ENCODE measurements at regions not wholly inside any gene's neighbourhood (a gene's known extent, or its start where the extent isn't known, plus 50 kb on each side); places are given as distances from the start of the nearest gene placed in this dataset.

DNA sequence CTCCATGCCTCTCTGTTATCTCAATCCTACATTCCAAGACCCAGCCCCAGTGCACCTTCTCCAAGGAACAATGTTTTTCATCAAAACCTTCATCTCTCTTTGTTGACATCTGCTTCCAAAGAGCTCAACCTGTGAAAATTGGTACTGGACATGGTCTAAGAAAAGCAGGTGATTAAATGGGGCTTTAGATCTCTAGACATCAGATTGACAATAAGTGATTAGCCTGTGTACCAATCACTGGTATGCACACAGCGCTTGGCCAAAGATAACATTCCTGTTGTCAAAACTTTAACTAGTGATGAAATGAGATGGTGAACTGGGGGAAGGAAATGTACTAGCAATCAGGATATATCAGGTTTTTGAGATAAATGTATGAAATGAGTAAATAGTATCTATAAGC is 183.3 kb downstream of the TDRD15 start:
- no peak for ATAC-seq
- Histone ChIP-seq H3K27me3 (ENCODE audit: control insufficient read depth, insufficient read depth, low read length) (no peaks in the 10 kb centered on the region), H3K36me3 (ENCODE audit: control insufficient read depth, insufficient read depth, low read length) (no peaks in the 10 kb centered on the region), H3K27ac (ENCODE audit: low read length) (no peak overlapping the region), H3K9me3 (ENCODE audit: control insufficient read depth, insufficient read depth, low read depth, low read length) (no peaks in the 10 kb centered on the region), H3K4me1 (ENCODE audit: control insufficient read depth, insufficient read depth, low read length) (no peaks in the 10 kb centered on the region), H3K4me3 (ENCODE audit: low read depth in 2 of 2, low read length in 2 of 2) (no peak overlapping the region)
- intact Hi-C loops (cut with micrococcal nuclease; ENCODE audit: unreplicated experiment): no loop called here
- in situ Hi-C loops (cut with HindIII; ENCODE audit: low pct_unique_long_range_greater_than_20kb, low sequenced_read_pairs): no loop called here
- no TSS peak for BruUV-seq (replicated peaks)
- no peak for DNase-seq (ENCODE audit: low read depth, low spot score)
- ChIA-PET CTCF (no interaction called here), POLR2A (no interaction called here)
- TF ChIP-seq, protein P1, sequence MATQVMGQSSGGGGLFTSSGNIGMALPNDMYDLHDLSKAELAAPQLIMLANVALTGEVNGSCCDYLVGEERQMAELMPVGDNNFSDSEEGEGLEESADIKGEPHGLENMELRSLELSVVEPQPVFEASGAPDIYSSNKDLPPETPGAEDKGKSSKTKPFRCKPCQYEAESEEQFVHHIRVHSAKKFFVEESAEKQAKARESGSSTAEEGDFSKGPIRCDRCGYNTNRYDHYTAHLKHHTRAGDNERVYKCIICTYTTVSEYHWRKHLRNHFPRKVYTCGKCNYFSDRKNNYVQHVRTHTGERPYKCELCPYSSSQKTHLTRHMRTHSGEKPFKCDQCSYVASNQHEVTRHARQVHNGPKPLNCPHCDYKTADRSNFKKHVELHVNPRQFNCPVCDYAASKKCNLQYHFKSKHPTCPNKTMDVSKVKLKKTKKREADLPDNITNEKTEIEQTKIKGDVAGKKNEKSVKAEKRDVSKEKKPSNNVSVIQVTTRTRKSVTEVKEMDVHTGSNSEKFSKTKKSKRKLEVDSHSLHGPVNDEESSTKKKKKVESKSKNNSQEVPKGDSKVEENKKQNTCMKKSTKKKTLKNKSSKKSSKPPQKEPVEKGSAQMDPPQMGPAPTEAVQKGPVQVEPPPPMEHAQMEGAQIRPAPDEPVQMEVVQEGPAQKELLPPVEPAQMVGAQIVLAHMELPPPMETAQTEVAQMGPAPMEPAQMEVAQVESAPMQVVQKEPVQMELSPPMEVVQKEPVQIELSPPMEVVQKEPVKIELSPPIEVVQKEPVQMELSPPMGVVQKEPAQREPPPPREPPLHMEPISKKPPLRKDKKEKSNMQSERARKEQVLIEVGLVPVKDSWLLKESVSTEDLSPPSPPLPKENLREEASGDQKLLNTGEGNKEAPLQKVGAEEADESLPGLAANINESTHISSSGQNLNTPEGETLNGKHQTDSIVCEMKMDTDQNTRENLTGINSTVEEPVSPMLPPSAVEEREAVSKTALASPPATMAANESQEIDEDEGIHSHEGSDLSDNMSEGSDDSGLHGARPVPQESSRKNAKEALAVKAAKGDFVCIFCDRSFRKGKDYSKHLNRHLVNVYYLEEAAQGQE (IDR thresholded peaks at IDR 0.05; ENCODE audit: insufficient read depth in 1 of 2, low read depth in 2 of 2, low read length in 1 of 2): no peak

- Histone ChIP-seq H3K4me3 (ENCODE audit: low read depth in 2 of 2, low read length in 2 of 2) (no peak overlapping the region), H3K27ac (ENCODE audit: low read length) (no peak overlapping the region), H3K36me3 (ENCODE audit: control insufficient read depth, insufficient read depth, low read length) (no peaks in the 10 kb centered on the region), H3K27me3 (ENCODE audit: control insufficient read depth, insufficient read depth, low read length) (no peaks in the 10 kb centered on the region), H3K9me3 (ENCODE audit: control insufficient read depth, insufficient read depth, low read depth, low read length) (no peaks in the 10 kb centered on the region), H3K4me1 (ENCODE audit: control insufficient read depth, insufficient read depth, low read length) (no peaks in the 10 kb centered on the region)
- ATAC-seq (no peak), DNase-seq (ENCODE audit: low read depth, low spot score) (no peak)
- no peak for TF ChIP-seq TCF7L2 (IDR thresholded peaks at IDR 0.05; ENCODE audit: low read depth, low read length)
- no peak for TF ChIP-seq POLR2AphosphoS5 (IDR thresholded peaks at IDR 0.05; ENCODE audit: low read depth, low read length)
- TF ChIP-seq SIN3A (IDR thresholded peaks at IDR 0.05; ENCODE audit: borderline replicate concordance, insufficient read depth, low read depth, low read length): no peak
- TF ChIP-seq CTCF (IDR thresholded peaks at IDR 0.05): no peak
- TF ChIP-seq, protein P1 (IDR thresholded peaks at IDR 0.05; ENCODE audit: insufficient read depth in 1 of 2, low read depth in 2 of 2, low read length in 1 of 2): no peak
- ChIA-PET CTCF (no interaction called here), POLR2A (no interaction called here)
- in situ Hi-C loops (cut with HindIII; ENCODE audit: low pct_unique_long_range_greater_than_20kb, low sequenced_read_pairs) (no loop called here), intact Hi-C loops (cut with micrococcal nuclease; ENCODE audit: unreplicated experiment) (no loop called here)
- BruUV-seq (replicated peaks): no TSS peak
These were observed 186.7 kb downstream of the TDRD15 start for GRCh38 chr2:21310493-21310892.

All from Panc1 (cell line).